HG03064 (cell line): ENCODE measurements at regions not wholly inside any gene's neighbourhood (a gene's known extent, or its start where the extent isn't known, plus 50 kb on each side); places are given as distances from the start of the nearest gene placed in this dataset.

Experiments used
- ATAC-seq: cut with Tn5 transposase; IDR thresholded peaks from one replicate; pipeline ENCODE4 v1.9.1; 2021; ENCODE audit warnings: low read depth; ENCODE audit not compliant: unreplicated experiment

DNA sequence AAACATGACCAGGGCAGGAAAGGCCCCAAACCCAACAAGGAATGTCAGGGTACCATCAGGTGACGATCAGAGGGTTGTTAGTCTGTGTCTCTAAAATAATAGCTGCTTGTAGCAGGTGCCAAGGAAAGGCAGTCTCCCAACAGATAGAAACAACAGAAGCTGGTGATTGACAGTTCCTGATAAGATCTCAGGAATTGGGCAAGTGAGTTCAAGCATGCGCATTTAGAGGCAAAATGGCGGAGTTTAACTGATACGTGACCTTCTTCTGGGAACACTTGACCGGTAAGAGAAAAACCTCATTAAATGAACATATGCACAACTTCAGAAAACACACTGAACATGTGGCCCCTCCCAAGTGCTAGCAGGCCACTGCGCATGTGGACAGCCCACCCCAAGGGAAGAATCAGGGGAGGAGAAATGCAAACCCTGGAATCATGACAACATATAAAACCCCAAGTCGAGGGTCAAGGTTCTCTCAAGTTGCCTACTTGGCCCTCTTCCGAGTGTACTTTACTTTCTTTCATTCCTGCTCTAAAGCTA, 664.9 kb downstream of the KCNJ3 start:
- no peak for ATAC-seq

DNA sequence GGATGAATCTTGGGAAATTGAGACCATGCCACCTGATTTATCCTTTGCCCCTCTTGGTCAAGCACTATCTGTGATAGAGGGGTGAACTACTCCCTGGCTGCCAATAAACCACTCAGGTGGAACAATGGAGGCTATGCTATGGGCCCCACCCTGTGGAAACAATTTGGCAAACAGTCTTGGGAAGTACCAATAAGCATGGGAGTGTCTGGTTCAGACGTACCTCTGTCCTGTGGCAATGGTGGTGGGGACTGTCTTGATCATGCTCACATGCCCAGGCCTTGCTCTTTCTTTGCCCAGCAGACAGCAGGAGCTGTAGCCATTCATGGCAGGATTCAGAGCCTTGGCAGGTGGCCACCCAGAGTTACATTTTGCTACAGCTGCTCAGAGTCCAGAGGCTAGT, 658.7 kb downstream of the KCNJ3 start:
- no peak for ATAC-seq

- no peak for ATAC-seq
These were observed 657.8 kb downstream of the KCNJ3 start for GRCh38 chr2:155356250-155356649.

DNA sequence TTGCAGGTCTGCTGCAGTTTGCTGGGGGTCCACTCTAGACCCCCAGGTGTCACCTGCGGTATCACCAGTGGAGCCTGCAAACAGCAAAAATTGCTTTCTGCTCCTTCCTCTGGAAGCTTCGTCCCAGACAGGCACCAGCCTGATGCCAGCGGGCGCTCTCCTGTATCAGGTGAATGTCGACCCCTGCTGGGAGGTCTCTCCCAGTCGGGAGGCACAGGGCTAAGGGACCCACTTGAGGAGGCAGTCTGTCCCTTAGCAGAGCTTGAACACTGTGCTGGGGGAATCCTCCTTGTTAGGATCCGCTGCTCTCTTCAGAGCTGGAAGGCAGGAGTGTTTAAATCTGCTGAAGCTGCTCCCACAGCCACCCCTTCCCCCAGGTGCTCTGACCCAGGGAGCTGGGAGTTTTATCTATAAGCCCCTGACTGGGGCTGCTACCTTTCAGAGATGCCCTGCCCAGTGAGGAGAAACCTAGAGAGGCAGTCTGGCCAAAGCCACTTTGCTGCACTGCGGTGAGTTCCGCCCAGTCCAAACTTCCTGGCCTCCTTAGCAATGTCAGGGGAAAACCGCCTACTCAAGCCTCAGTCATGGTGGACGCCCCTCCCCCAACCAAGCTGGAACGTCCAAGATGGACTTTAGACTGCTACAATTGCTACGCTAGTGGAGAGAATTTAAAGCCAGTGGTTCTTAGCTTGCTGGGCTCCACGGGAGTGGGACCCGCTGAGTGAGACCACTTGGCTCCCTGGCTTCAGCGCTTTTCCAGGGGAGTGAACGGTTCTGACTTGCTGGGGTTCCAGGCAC, 652.5 kb downstream of the KCNJ3 start:
- ATAC-seq, result no peak

DNA sequence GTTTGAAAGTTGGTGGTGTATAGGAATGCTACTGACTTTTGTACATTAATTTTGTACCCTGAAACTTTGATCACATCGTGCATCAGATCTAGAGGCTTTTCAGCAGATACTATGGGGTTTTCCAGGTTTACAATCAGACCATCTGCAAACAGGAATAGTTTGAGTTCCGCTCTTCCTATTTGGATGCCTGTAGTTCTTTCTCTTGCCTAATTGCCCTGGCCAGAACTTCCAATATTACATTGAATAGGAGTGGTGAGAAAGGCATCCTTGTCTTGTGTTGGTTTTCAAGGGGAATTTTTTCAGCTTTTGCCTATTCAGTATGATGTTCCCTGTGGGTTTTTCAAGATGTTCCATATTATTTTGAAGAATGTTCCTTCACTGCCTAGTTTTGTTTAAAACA, 633.5 kb downstream of the KCNJ3 start:
- no peak for ATAC-seq

DNA sequence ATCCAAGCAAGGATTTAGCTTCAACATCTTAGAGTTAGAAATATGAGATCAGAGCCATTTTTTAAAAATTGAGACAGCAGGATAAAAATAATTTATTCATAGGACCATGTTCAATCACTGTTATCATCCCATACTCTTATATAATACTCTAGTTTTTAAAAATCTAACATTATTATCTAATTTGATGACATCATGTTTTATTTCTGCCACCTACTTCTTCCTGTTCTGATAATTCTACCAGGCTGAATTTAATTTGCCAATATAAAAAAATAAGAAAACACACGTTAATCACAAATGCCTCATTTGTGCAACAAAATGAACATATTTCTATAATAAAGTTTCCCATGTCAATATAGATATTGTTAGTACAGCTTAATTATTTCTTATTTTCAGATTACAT, 621.7 kb downstream of the KCNJ3 start:
- ATAC-seq, result no peak

DNA sequence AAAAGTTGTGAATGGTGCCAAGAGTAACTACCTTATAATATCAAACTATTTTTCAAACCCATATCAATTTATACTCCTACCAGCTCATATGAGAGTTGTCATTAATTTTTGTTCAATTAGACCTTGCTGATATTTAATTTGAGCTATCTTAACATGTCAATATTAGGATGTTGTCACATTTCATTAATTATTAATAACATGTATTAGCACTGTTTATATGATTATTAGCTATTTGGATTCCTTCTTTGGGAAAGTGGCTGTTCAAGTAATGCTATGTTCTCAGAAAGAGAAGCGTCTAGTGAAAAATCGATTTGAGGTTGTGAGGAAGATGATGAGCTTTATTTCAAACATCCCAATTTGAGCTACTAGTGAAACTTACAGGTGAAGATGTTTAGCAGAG, 620.2 kb downstream of the KCNJ3 start:
- no peak for ATAC-seq

- ATAC-seq, result no peak
These were observed 617.3 kb downstream of the KCNJ3 start for GRCh38 chr2:155315768-155316167.

DNA sequence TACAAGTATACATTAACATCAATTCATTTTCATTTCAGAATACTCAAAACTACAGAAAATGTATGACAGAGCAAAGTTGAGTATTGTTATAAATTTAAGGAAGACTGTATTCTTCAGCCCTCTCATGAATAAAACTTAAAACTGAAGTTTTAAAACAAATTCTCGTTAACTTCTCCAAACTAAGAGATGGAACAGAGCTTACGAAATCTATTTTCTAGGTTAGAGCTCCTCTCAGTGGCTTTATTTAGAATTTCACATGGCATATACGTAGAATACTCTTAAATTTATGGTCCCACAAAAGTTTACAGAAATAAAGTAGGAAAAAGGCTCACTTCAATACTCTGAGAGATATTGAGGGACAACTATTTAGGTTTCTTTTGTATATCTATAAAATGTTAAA, 612.1 kb downstream of the KCNJ3 start:
- ATAC-seq, result no peak

GRCh38 chr2:155309483-155309882, 611.0 kb downstream of the KCNJ3 start:
- ATAC-seq, result no peak

- ATAC-seq, result no peak
These were observed 610.0 kb downstream of the KCNJ3 start for GRCh38 chr2:155308367-155309009.

GRCh38 chr2:155301221-155301620, 602.7 kb downstream of the KCNJ3 start:
- ATAC-seq, result no peak

GRCh38 chr2:155298001-155298400, 599.5 kb downstream of the KCNJ3 start:
- no peak for ATAC-seq

GRCh38 chr2:155294358-155294757, 595.9 kb downstream of the KCNJ3 start:
- no peak for ATAC-seq

DNA sequence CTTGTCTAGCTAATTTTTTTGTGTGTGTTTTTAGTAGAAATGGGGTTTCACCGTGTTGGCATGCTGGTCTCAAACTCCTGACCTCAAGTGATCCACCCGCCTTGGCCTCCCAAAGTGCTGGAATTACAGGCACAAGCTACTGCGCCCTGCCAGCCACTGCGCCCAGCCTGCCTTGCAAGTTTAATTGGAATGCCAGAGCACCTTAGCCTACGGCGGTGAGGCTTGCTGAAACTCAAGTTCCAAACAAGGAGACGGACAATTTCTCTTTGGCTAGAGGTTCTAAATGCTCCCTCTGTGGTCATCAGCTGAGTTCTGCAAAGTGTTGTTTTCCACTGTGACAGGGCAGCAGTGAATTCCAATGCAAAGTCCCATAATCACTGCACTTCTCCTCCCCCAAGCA, 583.4 kb downstream of the KCNJ3 start:
- ATAC-seq, result no peak

DNA sequence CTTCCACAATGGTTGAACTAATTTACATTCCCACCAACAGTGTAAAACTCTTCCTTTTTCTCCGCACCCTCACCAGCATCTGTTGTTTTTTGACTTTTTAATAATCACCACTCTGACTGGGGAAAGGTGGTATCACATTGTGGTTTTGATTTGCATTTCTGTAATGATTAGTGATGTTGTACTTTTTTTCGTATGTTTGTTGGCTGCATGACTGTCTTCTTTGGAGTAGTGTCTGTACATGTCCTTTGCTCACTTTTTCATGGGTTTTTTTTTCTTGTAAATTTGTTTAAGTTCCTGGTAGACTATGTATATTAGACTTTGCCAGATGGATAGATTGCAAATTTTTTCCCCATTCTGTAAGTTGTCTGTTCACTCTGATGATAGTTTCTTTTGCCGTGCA, 574.8 kb downstream of the KCNJ3 start:
- ATAC-seq, result no peak

GRCh38 chr2:155266583-155266982, 568.1 kb downstream of the KCNJ3 start:
- ATAC-seq, result no peak

GRCh38 chr2:155266109-155266508, 567.6 kb downstream of the KCNJ3 start:
- no peak for ATAC-seq

- ATAC-seq, result no peak
These were observed 558.3 kb downstream of the KCNJ3 start for GRCh38 chr2:155256803-155257202.

GRCh38 chr2:155250800-155251199, 552.3 kb downstream of the KCNJ3 start:
- ATAC-seq, result no peak

DNA sequence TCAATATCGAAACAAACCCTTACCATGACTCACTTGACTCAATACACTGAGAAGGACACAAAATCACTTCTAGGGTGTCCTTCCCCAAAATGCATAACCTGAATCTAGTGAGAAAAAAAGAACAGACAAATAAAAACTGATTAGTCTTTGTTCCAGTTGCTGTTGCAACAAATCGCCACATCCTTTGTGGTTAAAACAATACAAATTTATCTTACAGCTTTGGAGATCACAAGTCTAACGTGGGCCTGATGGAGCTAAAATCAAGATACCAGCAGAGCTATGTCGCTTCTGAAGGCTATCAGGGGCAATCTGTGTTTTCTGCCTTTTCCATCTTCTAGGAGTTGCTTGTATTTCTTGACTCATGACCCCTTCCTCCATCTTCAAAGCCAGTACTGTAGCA, 541.7 kb downstream of the KCNJ3 start:
- no peak for ATAC-seq

- ATAC-seq, result no peak
These were observed 537.2 kb downstream of the KCNJ3 start for GRCh38 chr2:155235710-155236109.
